ENCODE measurements at regions not wholly inside any gene's neighbourhood (a gene's known extent, or its start where the extent isn't known, plus 50 kb on each side); places are given as distances from the start of the nearest gene placed in this dataset.

DNA sequence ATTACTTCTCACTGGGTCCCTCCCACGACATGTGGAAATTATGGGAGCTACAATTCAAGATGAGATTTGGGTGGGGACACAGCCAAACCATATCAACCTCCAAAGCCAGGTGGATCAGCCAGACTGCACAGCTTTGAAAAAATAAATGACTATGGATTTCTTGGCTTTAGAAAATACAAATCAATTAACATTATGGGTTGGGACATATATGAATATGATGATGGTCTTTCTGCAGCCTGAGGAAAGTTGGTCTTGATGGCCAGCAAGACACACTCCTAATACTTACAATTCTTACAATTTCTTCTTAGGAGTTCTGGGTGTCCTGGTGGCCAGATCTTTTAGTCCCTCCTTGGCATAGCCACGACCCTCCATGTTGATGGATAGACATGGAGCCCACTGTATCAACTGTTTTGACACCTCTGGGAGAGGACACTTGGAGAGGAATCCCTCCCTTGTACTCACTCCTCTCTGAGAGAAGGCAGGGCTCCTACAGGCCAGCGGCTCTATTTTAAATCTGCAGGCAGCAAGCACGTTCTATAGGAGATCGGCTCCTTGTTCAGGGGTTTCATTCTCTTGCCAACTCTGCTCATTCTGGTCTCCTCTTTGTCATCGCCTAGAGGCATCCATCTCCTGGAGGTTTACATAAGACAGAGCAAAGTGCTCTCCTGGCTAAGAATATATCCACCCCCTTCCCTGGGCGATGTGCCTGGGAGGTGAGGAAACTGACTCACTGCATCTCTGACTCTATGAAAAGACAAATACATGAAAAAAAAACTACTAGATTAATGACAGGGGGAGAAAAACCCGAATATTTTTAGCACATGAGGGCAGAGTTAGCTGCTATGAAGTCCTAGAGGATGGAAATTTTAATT lies 145.9 kb downstream of the CARTPT start:
- TF ChIP-seq POLR2A (IDR thresholded peaks at IDR 0.05; ENCODE audit: low read length) = no peak
- no peak for TF ChIP-seq GATA1 (IDR thresholded peaks at IDR 0.05; ENCODE audit: low read depth, low read length)

GRCh38 chr5:71865665-71866320 lies 146.7 kb downstream of the CARTPT start:
- no peak for DNase-seq
- no peak for TF ChIP-seq POLR2A (IDR thresholded peaks at IDR 0.05; ENCODE audit: low read length)
- TF ChIP-seq GATA1 (IDR thresholded peaks at IDR 0.05; ENCODE audit: low read depth, low read length) = no peak

More for the DNA sequence above, 145.9 kb downstream of the CARTPT start:
- no peak for DNase-seq

GRCh38 chr5:71872311-71872864 lies 153.3 kb downstream of the CARTPT start:
- TF ChIP-seq POLR2A (IDR thresholded peaks at IDR 0.05; ENCODE audit: low read length) (no peak), GATA1 (IDR thresholded peaks at IDR 0.05; ENCODE audit: low read depth, low read length) (no peak)

GRCh38 chr5:71873191-71873591 lies 154.1 kb downstream of the CARTPT start:
- DNase-seq = no peak
- TF ChIP-seq GATA1 (IDR thresholded peaks at IDR 0.05; ENCODE audit: low read depth, low read length) (no peak), POLR2A (IDR thresholded peaks at IDR 0.05; ENCODE audit: low read length) (no peak)

More at GRCh38 chr5:71872311-71872864, 153.3 kb downstream of the CARTPT start:
- DNase-seq = no peak

GRCh38 chr5:71874521-71874920 lies 155.4 kb downstream of the CARTPT start:
- DNase-seq = no peak
- TF ChIP-seq POLR2A (IDR thresholded peaks at IDR 0.05; ENCODE audit: low read length) (no peak), GATA1 (IDR thresholded peaks at IDR 0.05; ENCODE audit: low read depth, low read length) (no peak)

- no peak for DNase-seq
- TF ChIP-seq POLR2A (IDR thresholded peaks at IDR 0.05; ENCODE audit: low read length) (no peak), GATA1 (IDR thresholded peaks at IDR 0.05; ENCODE audit: low read depth, low read length) (no peak)
Measured at GRCh38 chr5:71877511-71877910, 158.4 kb downstream of the CARTPT start.

GRCh38 chr5:71880536-71880935 lies 161.5 kb downstream of the CARTPT start:
- no peak for DNase-seq
- TF ChIP-seq GATA1 (IDR thresholded peaks at IDR 0.05; ENCODE audit: low read depth, low read length) (no peak), POLR2A (IDR thresholded peaks at IDR 0.05; ENCODE audit: low read length) (no peak)

DNA sequence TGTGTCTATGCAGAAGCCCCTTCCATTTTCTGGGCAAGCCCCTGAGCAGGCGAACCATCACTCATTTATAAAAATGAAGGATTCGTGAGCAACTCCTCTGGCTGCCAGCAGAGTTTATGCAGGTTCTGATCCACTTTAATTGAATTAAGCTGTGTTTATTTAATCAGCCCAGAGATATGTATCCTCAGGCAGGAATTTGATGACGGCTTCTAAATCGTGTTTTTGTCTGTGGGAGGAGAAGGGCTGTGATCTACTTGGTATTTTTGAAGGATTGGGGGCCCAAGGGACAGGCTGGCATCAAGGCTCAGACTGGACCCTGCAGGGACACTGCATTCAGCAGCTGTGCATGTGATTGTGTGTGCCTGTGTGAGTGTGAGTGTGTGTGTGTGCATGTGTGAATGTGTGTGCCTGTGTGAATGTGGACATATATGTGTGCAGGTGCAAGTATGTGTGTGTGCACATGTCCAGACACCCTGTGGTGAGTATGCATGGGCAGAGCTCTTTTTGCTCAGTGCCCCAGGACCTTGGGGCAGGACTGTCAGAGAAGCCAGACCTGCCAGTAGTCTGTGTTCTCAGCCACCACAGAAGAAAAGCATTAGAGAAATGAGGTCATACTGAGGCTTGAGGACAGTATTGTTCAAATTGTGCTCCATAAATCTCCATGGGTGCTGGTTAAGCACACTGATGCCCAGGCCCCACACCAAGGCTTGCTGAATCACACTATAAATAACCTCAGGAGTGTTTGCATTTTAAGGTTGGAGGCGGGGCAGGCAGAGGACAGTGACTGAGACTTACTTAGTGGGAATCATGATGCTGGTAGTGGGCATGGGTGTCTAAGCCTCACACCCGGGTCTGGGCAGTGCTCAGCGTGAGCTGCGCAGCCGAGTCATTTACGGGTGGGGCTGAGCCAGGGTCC lies 164.0 kb downstream of the CARTPT start:
- no peak for DNase-seq
- TF ChIP-seq POLR2A (IDR thresholded peaks at IDR 0.05; ENCODE audit: low read length) = no peak
- TF ChIP-seq GATA1 (IDR thresholded peaks at IDR 0.05; ENCODE audit: low read depth, low read length) = no peak

- no peak for DNase-seq
- TF ChIP-seq GATA1 (IDR thresholded peaks at IDR 0.05; ENCODE audit: low read depth, low read length) = no peak
- TF ChIP-seq POLR2A (IDR thresholded peaks at IDR 0.05; ENCODE audit: low read length) = no peak
Measured at GRCh38 chr5:71883742-71884103, 164.6 kb downstream of the CARTPT start.

- DNase-seq = no peak
- TF ChIP-seq GATA1 (IDR thresholded peaks at IDR 0.05; ENCODE audit: low read depth, low read length) (no peak), POLR2A (IDR thresholded peaks at IDR 0.05; ENCODE audit: low read length) (no peak)
Measured at GRCh38 chr5:71884926-71885325, 165.9 kb downstream of the CARTPT start.

- no peak for DNase-seq
- no peak for TF ChIP-seq POLR2A (IDR thresholded peaks at IDR 0.05; ENCODE audit: low read length)
Measured at GRCh38 chr5:71886406-71886805, 167.3 kb downstream of the CARTPT start.

DNA sequence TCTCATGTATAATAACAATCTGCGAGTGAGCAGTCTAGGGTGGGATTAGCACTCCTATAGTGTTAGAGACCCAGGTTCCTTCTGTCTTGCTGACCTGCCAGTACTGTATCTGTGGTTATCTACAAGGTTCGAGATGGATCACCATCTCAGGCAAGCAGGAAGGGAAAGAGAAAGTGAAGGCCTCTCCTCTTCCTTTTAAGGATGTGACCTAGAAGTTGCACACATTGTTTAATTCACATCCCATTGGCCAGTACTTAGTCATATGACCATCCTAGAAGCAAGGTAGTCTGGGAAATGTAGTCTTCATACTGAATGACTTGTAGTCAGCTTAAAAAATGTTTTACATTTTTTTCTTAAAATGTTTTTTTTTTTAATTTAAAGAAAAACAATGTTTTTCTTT lies 168.6 kb downstream of the CARTPT start:
- peak; percentile 59 to 71 for DNase-seq

GRCh38 chr5:71891406-71891805 lies 172.3 kb downstream of the CARTPT start:
- DNase-seq = no peak
- TF ChIP-seq GATA1 (IDR thresholded peaks at IDR 0.05; ENCODE audit: low read depth, low read length) (no peak), POLR2A (IDR thresholded peaks at IDR 0.05; ENCODE audit: low read length) (no peak)

More for the DNA sequence above, 168.6 kb downstream of the CARTPT start:
- TF ChIP-seq POLR2A (IDR thresholded peaks at IDR 0.05; ENCODE audit: low read length) = no peak

DNA sequence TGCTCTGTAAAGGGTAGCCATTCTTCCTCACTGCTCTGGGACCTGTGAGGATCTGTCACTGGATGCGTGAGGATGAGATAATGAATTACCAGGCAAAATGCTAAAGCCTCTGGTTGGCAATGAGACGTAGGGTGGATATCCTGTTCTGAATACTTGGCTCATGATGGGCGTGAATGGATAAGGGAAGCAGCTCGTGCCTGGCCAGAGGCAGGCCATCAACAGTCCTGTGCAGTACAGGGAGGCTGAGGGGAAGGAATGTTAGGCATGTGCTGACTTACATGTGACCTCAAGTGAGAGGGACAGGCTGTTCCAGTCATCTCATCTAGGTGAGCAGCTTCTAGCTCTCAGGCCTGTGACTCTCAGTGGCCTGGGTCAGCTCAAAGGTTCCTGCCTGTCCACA lies 172.8 kb downstream of the CARTPT start:
- TF ChIP-seq POLR2A (IDR thresholded peaks at IDR 0.05; ENCODE audit: low read length) = no peak
- no peak for TF ChIP-seq GATA1 (IDR thresholded peaks at IDR 0.05; ENCODE audit: low read depth, low read length)
- no peak for DNase-seq
